ENCODE measurements at regions not wholly inside any gene's neighbourhood (a gene's known extent, or its start where the extent isn't known, plus 50 kb on each side); places are given as distances from the start of the nearest gene placed in this dataset.

DNA sequence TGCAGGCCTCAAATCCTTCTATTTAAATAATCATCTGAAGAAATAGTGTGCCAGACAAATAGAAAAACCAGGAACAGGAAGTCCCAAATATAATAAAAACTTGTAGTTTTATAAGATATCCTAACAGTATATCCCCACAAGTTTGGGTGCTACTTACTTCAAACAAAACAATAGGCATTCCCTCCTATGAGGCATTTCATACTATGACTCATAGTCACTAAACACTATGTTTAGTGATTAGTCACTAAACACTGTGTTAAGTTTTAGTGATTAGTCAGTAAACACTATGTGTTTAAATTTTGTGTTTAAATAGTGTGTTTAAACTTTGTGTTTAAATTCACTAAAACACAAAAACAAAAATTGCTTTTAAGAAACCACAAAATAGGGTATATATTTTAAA, 407.0 kb upstream of the CDH19 start:
- Mint-ChIP-seq H3K27me3 (ENCODE audit: low read depth) (no peaks in the 10 kb centered on the region), H3K27ac (no peak overlapping the region), H3K9me3 (ENCODE audit: insufficient read depth) (no peaks in the 10 kb centered on the region), H3K4me3 (no peak overlapping the region), H3K4me1 (ENCODE audit: low read depth) (no peaks in the 10 kb centered on the region), H3K36me3 (ENCODE audit: low read depth) (no peaks in the 10 kb centered on the region)
- POLR2A ChIA-PET: no interaction called here
- DNase-seq: no peak
- CTCF ChIA-PET: no interaction called here
- no peak for ATAC-seq

DNA sequence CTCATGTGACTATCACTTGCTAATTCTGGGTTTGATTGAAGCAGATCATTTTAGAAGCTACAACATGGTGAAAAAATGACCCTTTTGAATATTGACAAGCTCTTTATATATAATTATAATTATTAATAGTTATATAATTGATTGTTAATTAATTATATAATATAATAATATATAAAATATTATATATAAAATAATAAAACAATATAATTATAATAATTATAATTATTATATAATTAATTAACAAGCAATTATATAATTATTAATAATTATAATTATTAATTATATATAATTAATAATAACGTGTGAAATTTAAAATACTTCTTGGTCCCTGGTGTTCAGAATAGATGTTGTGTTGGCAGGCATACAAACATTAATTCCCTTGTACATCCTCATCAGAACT, 404.1 kb upstream of the CDH19 start:
- ATAC-seq (no peak), DNase-seq (no peak)
- Mint-ChIP-seq H3K9me3 (ENCODE audit: insufficient read depth) (no peaks in the 10 kb centered on the region), H3K27me3 (ENCODE audit: low read depth) (no peaks in the 10 kb centered on the region), H3K36me3 (ENCODE audit: low read depth) (no peaks in the 10 kb centered on the region), H3K27ac (no peak overlapping the region), H3K4me3 (no peak overlapping the region), H3K4me1 (ENCODE audit: low read depth) (no peaks in the 10 kb centered on the region)
- POLR2A ChIA-PET: no interaction called here
- CTCF ChIA-PET: no interaction called here

- POLR2A ChIA-PET: no interaction called here
- H3K4me3 Mint-ChIP-seq: no peak overlapping the region
- H3K27ac Mint-ChIP-seq: no peak overlapping the region
- H3K9me3 Mint-ChIP-seq (ENCODE audit: insufficient read depth): no peaks in the 10 kb centered on the region
- DNase-seq (no peak), ATAC-seq (no peak)
- no peaks in the 10 kb centered on the region for H3K36me3 Mint-ChIP-seq (ENCODE audit: low read depth)
- CTCF ChIA-PET: no interaction called here
- H3K4me1 Mint-ChIP-seq (ENCODE audit: low read depth): no peaks in the 10 kb centered on the region
- H3K27me3 Mint-ChIP-seq (ENCODE audit: low read depth): no peaks in the 10 kb centered on the region
Observed at GRCh38 chr18:67007085-67007484, 403.2 kb upstream of the CDH19 start.

GRCh38 chr18:67001052-67001451, 397.2 kb upstream of the CDH19 start:
- DNase-seq (no peak), ATAC-seq (no peak)
- Mint-ChIP-seq H3K36me3 (ENCODE audit: low read depth) (no peaks in the 10 kb centered on the region), H3K4me1 (ENCODE audit: low read depth) (no peaks in the 10 kb centered on the region), H3K27ac (no peak overlapping the region), H3K9me3 (ENCODE audit: insufficient read depth) (no peaks in the 10 kb centered on the region), H3K4me3 (no peak overlapping the region), H3K27me3 (ENCODE audit: low read depth) (no peaks in the 10 kb centered on the region)
- ChIA-PET POLR2A (no interaction called here), CTCF (no interaction called here)

DNA sequence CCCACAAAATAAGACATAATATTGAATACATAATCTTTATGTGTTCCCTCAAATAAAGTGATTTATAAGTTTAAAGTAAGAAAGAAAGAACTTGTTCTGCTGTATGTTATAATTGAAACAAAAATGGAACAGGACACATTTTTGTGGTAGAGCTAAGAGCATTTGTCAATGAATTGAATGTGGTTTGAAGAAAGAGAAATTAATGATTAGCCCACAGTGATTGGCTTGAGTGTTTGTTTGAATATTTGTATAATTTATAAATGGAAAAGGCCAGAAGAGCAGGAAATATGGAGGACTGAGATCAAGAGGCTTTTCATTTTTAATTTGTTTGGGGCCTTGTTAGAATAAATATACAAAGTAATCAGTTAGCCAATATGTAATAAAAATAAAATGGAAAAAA, 395.1 kb upstream of the CDH19 start:
- ATAC-seq: no peak
- H3K27me3 Mint-ChIP-seq (ENCODE audit: low read depth): no peaks in the 10 kb centered on the region
- no peak overlapping the region for H3K27ac Mint-ChIP-seq
- H3K36me3 Mint-ChIP-seq (ENCODE audit: low read depth): no peaks in the 10 kb centered on the region
- H3K4me3 Mint-ChIP-seq: no peak overlapping the region
- no peaks in the 10 kb centered on the region for H3K9me3 Mint-ChIP-seq (ENCODE audit: insufficient read depth)
- POLR2A ChIA-PET: no interaction called here
- DNase-seq: no peak
- CTCF ChIA-PET: no interaction called here
- H3K4me1 Mint-ChIP-seq (ENCODE audit: low read depth): no peaks in the 10 kb centered on the region

GRCh38 chr18:66995270-66995669, 391.4 kb upstream of the CDH19 start:
- ChIA-PET POLR2A (no interaction called here), CTCF (no interaction called here)
- Mint-ChIP-seq H3K36me3 (ENCODE audit: low read depth) (no peaks in the 10 kb centered on the region), H3K27me3 (ENCODE audit: low read depth) (no peaks in the 10 kb centered on the region), H3K4me1 (ENCODE audit: low read depth) (no peaks in the 10 kb centered on the region), H3K27ac (no peak overlapping the region), H3K4me3 (no peak overlapping the region), H3K9me3 (ENCODE audit: insufficient read depth) (no peaks in the 10 kb centered on the region)
- DNase-seq: no peak
- ATAC-seq: no peak

DNA sequence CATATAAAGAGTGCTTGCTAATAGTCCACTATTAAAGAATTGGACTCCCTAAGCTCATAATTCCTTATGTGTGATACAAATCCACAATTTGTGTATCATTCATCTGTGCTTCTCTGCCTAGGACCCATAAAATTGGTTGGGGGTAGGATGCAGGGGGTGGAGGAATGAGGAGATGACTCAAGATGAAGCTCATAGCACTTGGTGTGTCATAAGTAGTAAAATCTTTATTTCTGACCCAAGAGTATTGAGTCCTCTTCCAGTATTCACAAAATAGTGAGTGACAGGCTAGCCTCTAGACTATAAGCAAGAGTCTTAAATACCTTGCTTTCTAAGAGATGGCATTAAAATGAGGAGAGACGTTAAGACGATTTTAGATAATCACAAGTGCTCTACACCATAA, 390.9 kb upstream of the CDH19 start:
- ChIA-PET POLR2A (no interaction called here), CTCF (no interaction called here)
- no peak overlapping the region for H3K4me3 Mint-ChIP-seq
- DNase-seq: no peak
- H3K27ac Mint-ChIP-seq: no peak overlapping the region
- no peaks in the 10 kb centered on the region for H3K9me3 Mint-ChIP-seq (ENCODE audit: insufficient read depth)
- H3K4me1 Mint-ChIP-seq (ENCODE audit: low read depth): no peaks in the 10 kb centered on the region
- no peaks in the 10 kb centered on the region for H3K36me3 Mint-ChIP-seq (ENCODE audit: low read depth)
- H3K27me3 Mint-ChIP-seq (ENCODE audit: low read depth): no peaks in the 10 kb centered on the region
- no peak for ATAC-seq

DNA sequence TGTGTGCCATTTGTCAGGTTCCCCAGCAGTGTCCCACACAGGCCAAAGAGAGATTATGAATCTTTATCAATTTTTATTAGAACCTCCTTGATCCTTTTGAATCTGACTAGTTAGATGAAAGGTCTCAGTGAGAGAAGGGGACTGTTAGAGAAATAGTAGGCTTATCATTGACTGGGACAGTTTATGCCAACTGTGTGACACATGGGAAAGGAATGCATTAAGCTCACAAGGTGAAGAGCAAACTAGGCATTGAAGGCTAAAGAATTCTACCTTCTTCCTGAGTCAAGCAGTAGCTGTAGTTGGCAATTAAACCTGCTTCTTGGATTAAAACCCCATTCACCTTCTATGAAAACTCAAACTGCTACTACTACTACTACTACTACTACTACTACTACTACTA, 389.6 kb upstream of the CDH19 start:
- Mint-ChIP-seq H3K36me3 (ENCODE audit: low read depth) (no peaks in the 10 kb centered on the region), H3K27ac (no peak overlapping the region), H3K4me3 (no peak overlapping the region), H3K4me1 (ENCODE audit: low read depth) (no peaks in the 10 kb centered on the region), H3K9me3 (ENCODE audit: insufficient read depth) (no peaks in the 10 kb centered on the region), H3K27me3 (ENCODE audit: low read depth) (no peaks in the 10 kb centered on the region)
- ATAC-seq (no peak), DNase-seq (no peak)
- ChIA-PET POLR2A (no interaction called here), CTCF (no interaction called here)

DNA sequence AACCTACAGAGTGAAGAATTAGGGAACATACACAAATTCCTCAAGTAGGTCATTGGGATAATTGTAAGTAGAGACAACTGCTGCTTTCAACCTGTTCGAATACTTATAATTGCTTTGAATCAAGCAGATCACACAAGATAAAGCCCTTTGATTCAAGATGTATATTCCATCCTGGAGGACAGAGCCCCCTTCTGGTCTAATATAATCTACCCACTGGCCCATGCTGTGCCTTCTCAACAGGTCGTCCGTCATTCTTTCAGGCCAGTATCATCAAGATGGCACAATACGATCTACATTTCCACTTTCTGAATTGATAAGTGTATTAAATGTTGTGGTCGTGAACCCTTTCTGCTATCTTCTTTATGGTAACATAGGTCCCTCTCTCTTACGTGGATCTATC, 387.0 kb upstream of the CDH19 start:
- H3K27ac Mint-ChIP-seq: no peak overlapping the region
- DNase-seq (no peak), ATAC-seq (no peak)
- POLR2A ChIA-PET: no interaction called here
- H3K27me3 Mint-ChIP-seq (ENCODE audit: low read depth): no peaks in the 10 kb centered on the region
- H3K4me3 Mint-ChIP-seq: no peak overlapping the region
- H3K4me1 Mint-ChIP-seq (ENCODE audit: low read depth): no peaks in the 10 kb centered on the region
- CTCF ChIA-PET: no interaction called here
- H3K36me3 Mint-ChIP-seq (ENCODE audit: low read depth): no peaks in the 10 kb centered on the region
- no peaks in the 10 kb centered on the region for H3K9me3 Mint-ChIP-seq (ENCODE audit: insufficient read depth)

DNA sequence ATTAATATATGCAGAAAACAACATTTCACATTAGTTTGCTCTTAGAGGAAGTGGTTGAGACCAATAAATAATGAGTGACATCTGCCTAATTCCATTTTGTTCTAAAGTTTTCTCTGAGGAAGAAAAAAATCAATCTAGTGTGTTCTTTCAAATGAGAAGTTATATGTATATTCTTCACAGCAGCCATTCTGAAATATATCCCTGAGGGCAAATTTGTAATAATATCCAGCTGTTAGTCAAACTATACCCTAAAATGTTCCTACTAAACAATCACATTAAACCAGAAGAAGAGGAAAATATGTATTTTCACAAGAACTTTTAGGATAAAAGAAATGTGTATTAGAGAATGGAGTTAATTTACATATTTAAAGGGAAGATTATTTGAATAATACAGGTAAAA, 375.1 kb upstream of the CDH19 start:
- ATAC-seq (no peak), DNase-seq (no peak)
- ChIA-PET POLR2A (no interaction called here), CTCF (no interaction called here)
- Mint-ChIP-seq H3K4me1 (ENCODE audit: low read depth) (no peaks in the 10 kb centered on the region), H3K9me3 (ENCODE audit: insufficient read depth) (peaks cover 3% of the 10 kb centered on the region), H3K27ac (no peak overlapping the region), H3K4me3 (no peak overlapping the region), H3K36me3 (ENCODE audit: low read depth) (no peaks in the 10 kb centered on the region), H3K27me3 (ENCODE audit: low read depth) (no peaks in the 10 kb centered on the region)

GRCh38 chr18:66972681-66973080, 368.8 kb upstream of the CDH19 start:
- no peaks in the 10 kb centered on the region for H3K27me3 Mint-ChIP-seq (ENCODE audit: low read depth)
- ATAC-seq: no peak

DNA sequence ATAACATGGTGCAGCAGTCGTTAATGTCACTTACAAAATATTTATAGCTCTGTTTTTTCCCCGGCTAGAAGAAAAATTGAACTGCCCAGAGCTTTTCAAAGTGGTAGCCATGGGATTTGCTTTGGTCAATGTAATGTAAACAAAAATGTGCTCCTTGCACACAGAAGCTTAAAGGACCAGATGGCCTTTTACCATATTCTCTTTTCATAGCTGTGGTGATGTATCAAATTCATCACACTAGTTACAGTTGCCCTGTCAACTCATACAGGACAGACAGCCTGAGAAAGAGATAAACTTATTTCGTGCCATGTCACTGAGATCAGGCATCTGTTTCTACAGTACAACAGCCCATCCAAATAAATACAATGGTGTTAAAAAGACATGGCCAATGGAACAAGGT, 368.1 kb upstream of the CDH19 start:
- POLR2A ChIA-PET: no interaction called here
- ATAC-seq: no peak

More at GRCh38 chr18:66972681-66973080, 368.8 kb upstream of the CDH19 start:
- no peaks in the 10 kb centered on the region for H3K9me3 Mint-ChIP-seq (ENCODE audit: insufficient read depth)
- H3K27ac Mint-ChIP-seq: no peak overlapping the region
- POLR2A ChIA-PET: no interaction called here
- CTCF ChIA-PET: no interaction called here
- H3K36me3 Mint-ChIP-seq (ENCODE audit: low read depth): no peaks in the 10 kb centered on the region
- no peak for DNase-seq
- H3K4me3 Mint-ChIP-seq: no peak overlapping the region
- H3K4me1 Mint-ChIP-seq (ENCODE audit: low read depth): no peaks in the 10 kb centered on the region

GRCh38 chr18:66966171-66966570, 362.3 kb upstream of the CDH19 start:
- Mint-ChIP-seq H3K9me3 (ENCODE audit: insufficient read depth) (no peaks in the 10 kb centered on the region), H3K36me3 (ENCODE audit: low read depth) (no peaks in the 10 kb centered on the region), H3K27me3 (ENCODE audit: low read depth) (no peaks in the 10 kb centered on the region), H3K4me1 (ENCODE audit: low read depth) (no peaks in the 10 kb centered on the region), H3K27ac (no peak overlapping the region), H3K4me3 (no peak overlapping the region)
- ChIA-PET CTCF (no interaction called here), POLR2A (no interaction called here)
- ATAC-seq: no peak
- DNase-seq: no peak

More for the DNA sequence above, 368.1 kb upstream of the CDH19 start:
- no peak overlapping the region for H3K4me3 Mint-ChIP-seq
- H3K27ac Mint-ChIP-seq: no peak overlapping the region
- CTCF ChIA-PET: no interaction called here
- no peaks in the 10 kb centered on the region for H3K9me3 Mint-ChIP-seq (ENCODE audit: insufficient read depth)
- H3K36me3 Mint-ChIP-seq (ENCODE audit: low read depth): no peaks in the 10 kb centered on the region
- no peaks in the 10 kb centered on the region for H3K27me3 Mint-ChIP-seq (ENCODE audit: low read depth)
- DNase-seq: no peak
- no peaks in the 10 kb centered on the region for H3K4me1 Mint-ChIP-seq (ENCODE audit: low read depth)

GRCh38 chr18:66958309-66958708, 354.4 kb upstream of the CDH19 start:
- POLR2A ChIA-PET: no interaction called here
- no peak for DNase-seq

More at GRCh38 chr18:66958309-66958708, 354.4 kb upstream of the CDH19 start:
- no peak overlapping the region for H3K27ac Mint-ChIP-seq
- no peak overlapping the region for H3K4me3 Mint-ChIP-seq
- no peaks in the 10 kb centered on the region for H3K4me1 Mint-ChIP-seq (ENCODE audit: low read depth)
- no peaks in the 10 kb centered on the region for H3K9me3 Mint-ChIP-seq (ENCODE audit: insufficient read depth)
- no peaks in the 10 kb centered on the region for H3K36me3 Mint-ChIP-seq (ENCODE audit: low read depth)
- no peak for ATAC-seq
- CTCF ChIA-PET: no interaction called here
- no peaks in the 10 kb centered on the region for H3K27me3 Mint-ChIP-seq (ENCODE audit: low read depth)

All from activated CD8-positive, alpha-beta T cell treated with anti-CD3 and anti-CD28 coated beads, Interleukin-2, amount 10 ng/mL, durations not matched to agents 7 days and 5 days (primary cell).